GM13976 (cell line): ENCODE measurements at regions not wholly inside any gene's neighbourhood (a gene's known extent, or its start where the extent isn't known, plus 50 kb on each side); places are given as distances from the start of the nearest gene placed in this dataset.

Experiments
- DNase-seq: peaks from one replicate; pipeline ENCODE4 v3.0.0; 2012; ENCODE audit warnings: low spot score
- in situ Hi-C: fragments of 300-500 bp; cut with MboI; formaldehyde crosslinking; loops from one replicate; pipeline ENCODE4 v1.12.0; 2022; ENCODE audit warnings: low sequenced_read_pairs, mixed read lengths, inconsistent platforms; ENCODE audit not compliant: unreplicated experiment
- TF ChIP-seq, protein P1 (sequence below): IDR thresholded peaks from 2 replicates; pipeline ENCODE4 v1.5.1; 2012; ENCODE audit warnings: borderline replicate concordance, mild to moderate bottlenecking; ENCODE audit not compliant: insufficient read depth; ENCODE audit errors: extremely low read depth, missing control alignments, control extremely low read depth

GRCh38 chr14:96617635-96618034, 115.5 kb downstream of the PAPOLA start:
- TF ChIP-seq, protein P1, sequence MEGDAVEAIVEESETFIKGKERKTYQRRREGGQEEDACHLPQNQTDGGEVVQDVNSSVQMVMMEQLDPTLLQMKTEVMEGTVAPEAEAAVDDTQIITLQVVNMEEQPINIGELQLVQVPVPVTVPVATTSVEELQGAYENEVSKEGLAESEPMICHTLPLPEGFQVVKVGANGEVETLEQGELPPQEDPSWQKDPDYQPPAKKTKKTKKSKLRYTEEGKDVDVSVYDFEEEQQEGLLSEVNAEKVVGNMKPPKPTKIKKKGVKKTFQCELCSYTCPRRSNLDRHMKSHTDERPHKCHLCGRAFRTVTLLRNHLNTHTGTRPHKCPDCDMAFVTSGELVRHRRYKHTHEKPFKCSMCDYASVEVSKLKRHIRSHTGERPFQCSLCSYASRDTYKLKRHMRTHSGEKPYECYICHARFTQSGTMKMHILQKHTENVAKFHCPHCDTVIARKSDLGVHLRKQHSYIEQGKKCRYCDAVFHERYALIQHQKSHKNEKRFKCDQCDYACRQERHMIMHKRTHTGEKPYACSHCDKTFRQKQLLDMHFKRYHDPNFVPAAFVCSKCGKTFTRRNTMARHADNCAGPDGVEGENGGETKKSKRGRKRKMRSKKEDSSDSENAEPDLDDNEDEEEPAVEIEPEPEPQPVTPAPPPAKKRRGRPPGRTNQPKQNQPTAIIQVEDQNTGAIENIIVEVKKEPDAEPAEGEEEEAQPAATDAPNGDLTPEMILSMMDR = no peak
- DNase-seq = no peak
- in situ Hi-C loops = no loop called here

- no peak for DNase-seq
- in situ Hi-C loops = no loop called here
- TF ChIP-seq, protein P1 = no peak
Measured at GRCh38 chr14:96622926-96623325, 120.7 kb downstream of the PAPOLA start.

DNA sequence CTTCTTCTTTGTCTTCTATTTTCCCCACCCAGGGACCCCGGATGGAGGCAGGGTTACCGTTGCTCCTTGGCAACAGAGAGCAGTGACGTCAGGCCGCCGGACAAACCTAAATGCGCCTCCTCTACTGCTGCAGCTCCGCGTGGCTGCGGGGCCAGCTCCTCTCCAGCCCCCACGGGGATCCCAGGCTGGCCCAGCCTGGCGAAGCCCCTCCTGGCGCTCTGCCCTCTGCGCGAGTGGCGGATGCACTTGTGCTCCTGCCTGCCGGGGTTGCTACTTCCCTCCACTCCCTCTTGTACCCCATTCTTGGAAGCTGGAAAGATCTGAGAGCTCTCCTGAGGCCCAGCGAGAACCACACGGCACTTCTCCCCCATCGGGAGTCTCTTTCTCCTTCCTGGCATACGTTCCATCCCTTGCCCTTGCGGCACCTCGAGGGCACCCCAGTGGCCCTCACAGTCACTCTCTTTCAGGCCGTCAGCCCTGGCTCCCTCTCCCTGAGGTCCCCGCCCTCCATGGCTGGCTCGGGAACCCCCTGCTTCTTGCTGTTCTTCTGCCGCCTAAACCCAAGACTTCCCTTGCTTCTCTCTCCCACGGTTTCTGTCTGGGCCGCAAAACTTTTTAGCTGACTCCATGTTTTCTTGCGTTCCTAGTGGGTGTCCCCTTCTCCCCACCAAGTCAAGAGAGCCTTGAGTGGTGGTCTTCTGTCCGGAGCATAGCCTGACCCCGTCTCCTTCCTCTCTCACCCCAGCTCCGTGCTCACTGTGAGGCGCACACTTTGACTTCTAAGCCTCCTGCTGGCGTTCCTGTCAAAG, 121.7 kb downstream of the PAPOLA start:
- in situ Hi-C loops = no loop called here
- DNase-seq = no peak
- TF ChIP-seq, protein P1 = no peak

DNA sequence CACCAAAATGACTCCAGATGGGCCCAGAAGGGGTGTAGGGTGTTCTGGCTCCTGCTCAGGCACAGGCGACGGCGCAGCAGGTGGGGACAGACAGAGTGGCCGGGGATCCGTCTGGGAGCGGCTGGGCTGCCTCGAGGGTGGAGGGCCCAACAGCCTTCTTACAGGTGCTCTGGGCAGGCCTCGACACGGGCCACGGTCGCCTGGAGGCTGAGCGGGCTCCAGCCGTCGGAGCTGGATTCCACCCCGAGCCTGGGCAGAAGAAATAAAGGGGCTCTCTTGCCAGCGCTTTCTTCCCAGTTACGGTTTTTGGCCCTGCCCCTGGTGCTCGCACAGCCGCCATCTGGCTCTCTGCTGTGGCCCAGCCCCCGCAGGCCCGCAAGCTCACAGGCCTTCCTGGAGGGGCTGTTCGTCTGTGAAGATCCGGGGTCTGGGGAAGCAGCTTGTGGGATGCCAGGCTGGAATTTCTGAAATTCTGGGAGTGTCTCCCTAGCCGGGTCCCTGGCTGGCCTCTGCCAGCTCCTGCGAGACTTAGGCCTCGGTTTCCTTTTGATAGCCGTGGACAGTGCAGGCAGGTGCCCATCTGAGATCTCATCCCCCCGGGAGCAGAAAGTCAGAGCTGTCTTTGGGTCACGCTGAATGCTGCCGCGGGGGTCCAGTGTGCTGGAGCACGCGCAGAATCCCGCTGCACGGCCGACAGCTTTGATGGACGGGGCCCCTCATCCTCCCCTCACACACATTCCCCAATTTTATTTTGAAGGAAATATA, 122.7 kb downstream of the PAPOLA start:
- no peak for DNase-seq
- in situ Hi-C loops = no loop called here

DNA sequence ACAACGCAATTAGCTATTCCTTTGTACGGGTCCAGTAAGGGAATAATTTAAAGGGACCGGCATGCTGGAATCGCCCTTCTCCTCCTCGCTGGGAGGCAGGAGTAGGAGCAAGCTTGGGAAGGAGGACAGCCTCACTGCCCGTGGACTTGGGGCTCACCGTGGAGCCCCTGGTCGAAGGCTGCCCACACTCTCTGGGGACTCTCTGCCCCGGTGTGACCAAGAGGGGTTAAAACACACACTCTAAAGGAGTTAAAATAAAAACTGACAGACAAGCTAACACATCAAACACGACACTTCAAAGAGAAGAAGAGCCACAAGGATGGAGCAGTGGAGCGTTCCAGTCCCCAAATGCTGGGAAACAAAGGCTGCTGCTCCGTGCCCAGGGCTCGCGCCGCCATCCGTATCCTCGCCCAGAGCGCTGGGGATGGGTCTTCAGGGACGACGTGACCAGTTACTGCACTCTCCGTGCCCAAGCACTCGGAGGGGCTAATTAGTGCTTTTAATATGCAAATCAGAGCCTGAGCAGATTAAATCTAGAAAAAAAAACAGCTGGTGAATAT, 123.3 kb downstream of the PAPOLA start:
- no peak for DNase-seq
- in situ Hi-C loops = no loop called here
- TF ChIP-seq, protein P1 = no peak

More for the DNA sequence above, 122.7 kb downstream of the PAPOLA start:
- TF ChIP-seq, protein P1 = no peak

DNA sequence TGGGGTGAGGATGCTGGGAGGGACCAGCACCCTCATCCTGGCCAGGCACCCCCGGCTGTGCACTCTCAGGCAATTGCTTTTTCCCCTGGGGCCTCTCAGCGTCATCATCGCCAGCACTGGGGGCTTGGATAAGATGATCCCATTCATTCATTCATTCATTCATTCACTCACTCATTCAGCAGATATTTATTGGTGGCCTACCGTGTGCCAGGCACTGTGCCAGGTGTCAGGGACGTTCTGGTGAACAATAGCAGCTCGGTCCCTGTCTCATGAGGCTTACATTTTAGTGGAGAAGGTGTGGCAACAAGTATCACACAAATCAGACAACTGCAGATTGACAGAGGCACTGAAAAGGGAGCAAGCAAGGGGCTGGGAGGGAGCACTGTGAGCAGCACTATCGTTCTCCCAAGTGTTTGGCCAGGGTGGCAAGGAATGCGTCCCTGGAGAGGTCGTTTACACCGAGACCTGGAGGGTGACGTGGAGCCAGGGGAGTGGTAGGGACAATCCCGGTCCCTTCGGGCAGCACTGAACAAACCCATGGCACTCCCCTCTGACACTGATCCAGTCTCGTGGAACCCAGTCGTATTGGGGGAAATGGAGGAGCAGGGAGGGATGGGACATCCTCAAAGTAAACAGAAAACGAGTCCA, 124.1 kb downstream of the PAPOLA start:
- in situ Hi-C loops = no loop called here
- TF ChIP-seq, protein P1 = no peak
- no peak for DNase-seq
